Liver (tissue), 3 donors: ENCODE measurements at regions not wholly inside any gene's neighbourhood (a gene's known extent, or its start where the extent isn't known, plus 50 kb on each side); places are given as distances from the start of the nearest gene placed in this dataset.

ENCODE experiments used
- CTCF ChIP-seq: fragments of 150-350 bp; IDR thresholded peaks from 2 replicates; pipeline ENCODE4 v1.5.1; 2017; ENCODE audit warnings: improper control_type of control experiment, low read depth, low read length; ENCODE audit not compliant: missing input control
- RAD21 ChIP-seq, 2 donors: IDR thresholded peaks; 2 replicates each; pipeline ENCODE4 v1.6.1; 2016; ENCODE audit warnings: antibody characterized with exemption in 2 of 2, mild to moderate bottlenecking in 2 of 2
- REST ChIP-seq: IDR thresholded peaks from 2 replicates; pipeline ENCODE4 v1.6.1; 2016; ENCODE audit warnings: antibody characterized with exemption, mild to moderate bottlenecking
- TAF1 ChIP-seq: conservative IDR thresholded peaks from 2 replicates; pipeline ENCODE4 v1.6.1; 2016; ENCODE audit warnings: antibody characterized with exemption, mild to moderate bottlenecking
- donor health status: healthy.
- donor health status: healthy.

- TF ChIP-seq CTCF, result no peak
- TF ChIP-seq REST, result no peak
- TF ChIP-seq TAF1, result no peak
- no peak for TF ChIP-seq RAD21 (IDR thresholded peaks at IDR 0.05)
Measured at GRCh38 chrY:12651095-12651494, 49.9 kb upstream of the USP9Y start.
